Subcutaneous abdominal adipose tissue (tissue), 5 donors: ENCODE measurements at regions not wholly inside any gene's neighbourhood (a gene's known extent, or its start where the extent isn't known, plus 50 kb on each side); places are given as distances from the start of the nearest gene placed in this dataset.
A peak's percentile ranks its signal among the peaks of the same experiment; 100 is the strongest.
"Not testable (repeated sequence)": the region's sequence is repeated elsewhere in the genome, so short reads cannot be mapped to it uniquely, and the experiment has no call there.

Experiments used
- H3K27ac ChIP-seq: one replicate; pipeline ENCODE4 v1.7.0; 2013; ENCODE audit warnings: low read depth, mild to moderate bottlenecking, inconsistent platforms, low read length, moderate library complexity
- H3K27me3 ChIP-seq, 5 donors: one replicate each; pipeline ENCODE4 v1.7.0; 2013; ENCODE audit warnings: low read length in 5 of 5, inconsistent platforms in 1 of 5; ENCODE audit not compliant: control insufficient read depth in 5 of 5, insufficient read depth in 4 of 5
- H3K36me3 ChIP-seq, 5 donors: one replicate each; pipeline ENCODE4 v1.7.0; 2013; ENCODE audit warnings: low read length in 5 of 5; ENCODE audit not compliant: control insufficient read depth in 5 of 5, insufficient read depth in 5 of 5
- H3K4me1 ChIP-seq, 5 donors: one replicate each; pipeline ENCODE4 v1.7.0; 2013; ENCODE audit warnings: low read length in 5 of 5, mild to moderate bottlenecking in 3 of 5, moderate library complexity in 1 of 5; ENCODE audit not compliant: control insufficient read depth in 5 of 5, insufficient read depth in 5 of 5
- H3K4me3 ChIP-seq, 5 donors: one replicate each; pipeline ENCODE4 v1.7.0; 2013; ENCODE audit warnings: low read length in 5 of 5, low read depth in 1 of 5
- H3K9ac ChIP-seq, 5 donors: one replicate each; pipeline ENCODE4 v1.7.0; 2013; ENCODE audit warnings: low read length in 5 of 5, mild to moderate bottlenecking in 4 of 5, moderate library complexity in 3 of 5
- H3K9me3 ChIP-seq, 5 donors: one replicate each; pipeline ENCODE4 v1.7.0; 2013; ENCODE audit warnings: low read length in 5 of 5; ENCODE audit not compliant: control insufficient read depth in 5 of 5
- donor health status: healthy.
- donor health status: healthy.
- donor health status: healthy.
- donor health status: healthy.
- donor health status: healthy.

DNA sequence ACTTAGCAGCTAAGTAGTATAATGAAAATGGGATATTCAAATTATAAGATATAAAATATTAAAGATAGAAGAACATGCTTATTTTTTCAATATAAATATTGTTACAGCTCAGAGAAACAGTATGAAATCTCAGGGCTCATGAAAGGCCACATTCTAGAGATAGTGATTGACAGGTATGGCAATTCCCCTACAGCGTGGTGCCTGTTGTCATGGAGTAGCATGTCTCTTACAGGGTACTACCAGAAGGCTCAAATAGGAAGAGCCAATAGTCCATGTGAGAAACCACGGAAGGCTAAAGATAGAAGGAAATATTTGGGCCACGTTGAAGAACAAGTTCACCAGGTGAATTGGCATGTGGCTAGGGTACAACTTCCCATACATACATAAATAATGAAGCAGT lies 522.9 kb upstream of the ZNF337 start:
- H3K9me3 ChIP-seq, H3K4me1 ChIP-seq, H3K4me3 ChIP-seq, H3K27ac ChIP-seq, H3K27me3 ChIP-seq, H3K36me3 ChIP-seq, H3K9ac ChIP-seq: not testable (repeated sequence)

DNA sequence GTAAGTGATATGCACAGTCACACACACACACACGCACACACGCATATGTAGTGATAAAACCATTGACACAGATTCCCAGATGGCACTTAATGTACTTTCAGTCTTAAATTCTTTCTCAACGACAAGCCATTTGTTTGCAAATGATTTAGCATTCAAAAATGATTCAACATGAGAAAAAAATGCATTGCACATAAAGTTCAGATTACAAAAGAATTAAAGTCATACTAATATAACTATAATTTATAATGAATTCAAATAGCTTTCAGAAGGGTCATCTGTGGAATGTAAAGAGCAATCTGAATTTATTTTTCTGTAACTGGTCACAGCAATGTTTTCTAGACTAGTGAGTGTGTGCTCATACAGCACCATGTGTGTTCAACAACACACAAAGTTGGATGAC lies 521.6 kb upstream of the ZNF337 start:
- H3K9ac ChIP-seq: no peak overlapping the region
- H3K4me1 ChIP-seq: no peaks in the 10 kb centered on the region
- H3K36me3 ChIP-seq: no peaks in the 10 kb centered on the region
- H3K9me3 ChIP-seq: no peaks in the 10 kb centered on the region
- no peak overlapping the region for H3K4me3 ChIP-seq
- no peak overlapping the region for H3K27ac ChIP-seq
- no peaks in the 10 kb centered on the region for H3K27me3 ChIP-seq

DNA sequence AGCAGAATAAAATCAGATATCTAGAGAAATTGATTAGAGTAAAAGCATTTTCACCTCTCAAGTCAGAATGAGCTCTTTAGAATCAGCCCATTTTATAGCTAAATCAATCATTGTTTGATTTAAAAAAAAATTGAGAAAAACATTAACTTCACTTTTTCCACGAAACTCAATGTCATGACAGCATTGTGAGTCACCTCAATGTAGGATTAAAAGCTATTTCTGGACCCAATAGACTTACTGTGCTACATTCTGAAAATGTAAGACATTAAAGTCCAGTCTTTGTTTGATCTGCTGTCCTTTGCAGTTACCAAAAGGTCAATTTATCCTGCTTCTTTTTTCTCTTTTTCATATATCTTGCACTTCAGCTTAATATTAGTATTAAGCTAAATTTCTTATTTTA lies 519.4 kb upstream of the ZNF337 start:
- H3K27ac ChIP-seq: no peak overlapping the region
- no peak overlapping the region for H3K9ac ChIP-seq
- H3K4me3 ChIP-seq: no peak overlapping the region
- no peaks in the 10 kb centered on the region for H3K36me3 ChIP-seq
- H3K9me3 ChIP-seq: no peaks in the 10 kb centered on the region
- H3K4me1 ChIP-seq: no peaks in the 10 kb centered on the region
- no peaks in the 10 kb centered on the region for H3K27me3 ChIP-seq

DNA sequence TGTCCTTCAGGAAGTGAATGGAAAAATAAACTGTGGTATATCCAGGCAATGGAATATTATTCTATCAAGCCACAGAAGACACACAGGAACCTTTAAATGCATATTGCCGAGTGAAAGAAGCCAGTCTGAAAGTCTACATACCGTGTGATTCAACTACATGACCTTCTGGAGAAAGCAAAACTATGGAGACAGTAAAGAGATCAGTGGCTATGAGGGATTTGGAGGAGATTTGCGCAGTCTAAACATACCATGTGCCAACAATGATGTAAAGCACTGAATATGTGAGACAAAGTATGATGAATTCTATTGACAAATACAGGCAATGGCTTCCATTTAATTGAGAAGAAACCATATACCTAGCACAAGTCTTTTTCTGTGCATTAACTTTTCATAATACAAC lies 518.3 kb upstream of the ZNF337 start:
- Histone ChIP-seq H3K9me3 (no peaks in the 10 kb centered on the region), H3K27me3 (no peaks in the 10 kb centered on the region)

DNA sequence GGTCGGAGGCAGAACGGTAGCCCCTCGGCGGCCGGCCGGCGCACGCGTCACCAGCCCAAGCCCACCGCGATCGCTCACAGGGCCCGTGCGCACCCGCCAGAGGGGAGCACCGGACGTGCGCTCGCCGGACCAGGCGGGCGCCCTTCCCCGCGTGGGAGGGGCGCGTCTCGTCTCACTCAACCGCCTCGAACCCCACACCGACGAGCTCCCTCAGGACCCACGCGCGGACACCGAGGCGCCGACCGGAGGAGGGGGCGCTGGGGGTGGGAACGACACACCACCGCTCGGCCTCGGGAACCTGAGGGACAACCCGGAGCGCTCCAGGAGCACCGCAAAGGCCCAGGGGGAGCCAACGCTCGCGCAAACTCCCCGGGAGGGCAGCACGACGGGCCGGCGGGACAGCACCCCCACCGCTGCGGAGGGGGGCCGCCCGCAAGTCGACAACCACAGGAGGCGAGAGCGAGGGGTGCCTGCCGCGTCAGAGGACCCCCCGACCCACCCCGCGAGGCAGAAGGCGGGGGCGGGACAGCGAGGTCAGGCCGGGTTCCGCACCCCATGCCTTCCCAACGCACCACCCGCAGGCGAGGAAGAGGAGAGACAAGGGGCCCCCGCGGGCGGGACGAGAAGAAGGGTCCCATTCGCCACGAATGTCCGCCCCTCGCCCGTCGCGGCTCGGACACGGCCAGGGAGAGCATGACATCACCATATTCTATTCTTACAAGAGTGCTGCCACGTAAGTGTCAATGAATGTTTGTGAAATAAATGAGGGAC lies 512.7 kb upstream of the ZNF337 start:
- H3K4me1 ChIP-seq: peaks cover 0 to 17% (median 10%) of the 10 kb centered on the region in 5 donors
- H3K27ac ChIP-seq: no peak overlapping the region
- H3K27me3 ChIP-seq: peaks cover 4 to 18% (median 13%) of the 10 kb centered on the region in 5 donors
- H3K4me3 ChIP-seq: peak overlapping the region in 2 of 5 donors; percentile 10 to 37
- no peak overlapping the region for H3K9ac ChIP-seq
- no peaks in the 10 kb centered on the region for H3K9me3 ChIP-seq
- no peaks in the 10 kb centered on the region for H3K36me3 ChIP-seq

More for the DNA sequence above, 518.3 kb upstream of the ZNF337 start:
- Histone ChIP-seq H3K9ac (no peak overlapping the region), H3K27ac (no peak overlapping the region), H3K36me3 (no peaks in the 10 kb centered on the region), H3K4me3 (no peak overlapping the region), H3K4me1 (no peaks in the 10 kb centered on the region)

DNA sequence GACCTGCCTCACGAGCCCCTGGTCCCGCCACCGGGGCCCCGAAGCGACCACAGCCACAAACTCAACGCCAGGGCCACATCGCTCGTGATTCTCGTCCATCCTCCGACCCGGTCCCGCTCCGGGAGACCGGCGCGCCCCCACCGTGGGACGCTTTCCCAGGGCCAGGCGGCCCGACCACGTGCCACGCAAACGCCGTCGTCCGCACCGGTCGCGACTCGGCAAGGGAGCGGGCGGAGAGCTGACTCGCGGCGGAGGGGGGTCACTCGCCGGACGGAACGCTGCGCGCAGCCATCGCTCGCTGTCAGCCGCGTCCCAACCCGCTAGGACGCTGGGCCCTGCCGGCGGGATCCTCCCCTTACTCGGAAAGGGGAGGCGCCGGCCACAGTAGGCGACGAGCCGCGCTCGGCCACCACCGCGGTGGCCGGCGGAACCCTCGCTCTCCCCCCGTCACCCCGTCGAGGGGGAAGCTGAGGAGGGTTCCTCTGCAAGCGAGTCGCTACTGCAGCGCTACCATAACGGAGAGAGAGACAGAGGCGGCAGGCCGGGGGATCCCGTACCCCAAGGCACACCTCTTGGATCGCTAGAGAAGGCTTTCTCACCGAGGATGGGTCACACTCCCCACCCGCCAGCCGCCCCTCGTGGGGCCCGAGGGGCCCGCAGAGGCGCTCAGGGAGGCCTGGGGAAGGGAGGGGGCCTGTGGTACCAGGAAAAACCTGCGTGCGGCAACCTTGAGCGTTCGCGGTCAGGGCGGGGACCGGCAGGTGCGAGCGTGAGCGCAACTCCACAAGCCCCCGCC lies 511.8 kb upstream of the ZNF337 start:
- no peak overlapping the region for H3K27ac ChIP-seq
- peaks cover 0 to 17% (median 10%) of the 10 kb centered on the region in 5 donors for H3K4me1 ChIP-seq
- no peaks in the 10 kb centered on the region for H3K9me3 ChIP-seq
- no peaks in the 10 kb centered on the region for H3K36me3 ChIP-seq
- H3K4me3 ChIP-seq: peak overlapping the region in 4 of 5 donors; percentile 36 to 69 (median 45)
- no peak overlapping the region for H3K9ac ChIP-seq
- peaks cover 4 to 18% (median 13%) of the 10 kb centered on the region in 5 donors for H3K27me3 ChIP-seq

DNA sequence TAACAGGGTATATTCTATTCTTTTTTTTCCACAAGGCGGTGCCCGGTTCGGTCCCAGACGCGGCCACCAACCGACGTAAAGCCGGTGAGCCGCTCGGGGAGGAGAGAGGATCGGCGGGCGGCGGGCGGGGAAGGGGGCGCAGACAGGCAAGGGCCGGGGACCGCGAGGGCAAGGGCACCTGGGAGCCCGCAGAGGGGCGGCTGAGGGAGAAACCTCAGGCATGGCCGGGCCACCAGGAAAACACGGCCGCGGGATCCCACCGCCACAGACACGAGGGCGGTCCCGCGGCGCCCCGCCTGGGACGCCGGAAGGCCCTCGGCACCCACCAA lies 511.3 kb upstream of the ZNF337 start:
- H3K9ac ChIP-seq, H3K9me3 ChIP-seq, H3K27ac ChIP-seq, H3K36me3 ChIP-seq: not testable (repeated sequence)
- H3K4me1 ChIP-seq: peaks cover 0 to 17% (median 10%) of the 10 kb centered on the region in 5 donors
- peak overlapping the region in 4 of 5 donors; percentile 36 to 69 (median 45) for H3K4me3 ChIP-seq
- peaks cover 4 to 18% (median 13%) of the 10 kb centered on the region in 5 donors for H3K27me3 ChIP-seq

GRCh38 chr20:26207237-26207966 lies 510.7 kb upstream of the ZNF337 start:
- no peak overlapping the region for H3K4me3 ChIP-seq
- H3K36me3 ChIP-seq: no peaks in the 10 kb centered on the region
- H3K27ac ChIP-seq: no peak overlapping the region
- peaks cover 4 to 18% (median 13%) of the 10 kb centered on the region in 5 donors for H3K27me3 ChIP-seq
- peaks cover 0 to 17% (median 10%) of the 10 kb centered on the region in 5 donors for H3K4me1 ChIP-seq
- no peak overlapping the region for H3K9ac ChIP-seq
- no peaks in the 10 kb centered on the region for H3K9me3 ChIP-seq

DNA sequence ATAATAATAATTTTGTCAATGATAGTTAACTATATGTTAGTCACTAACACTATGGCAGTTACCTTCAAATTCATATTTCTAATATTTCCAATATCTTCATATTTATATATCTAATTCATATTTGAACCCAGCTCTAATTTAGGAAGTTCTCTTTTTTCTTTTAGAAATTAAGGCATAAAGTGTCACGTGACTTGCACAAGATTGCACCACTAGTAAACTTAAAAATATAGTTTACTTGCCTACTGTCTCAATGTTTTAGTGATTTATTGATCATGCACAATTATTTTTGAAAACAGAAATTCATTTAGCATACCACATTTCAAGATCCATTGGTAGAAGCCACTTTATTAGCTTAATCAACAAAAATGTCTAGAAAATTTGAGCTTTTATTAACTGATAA lies 508.7 kb upstream of the ZNF337 start:
- Histone ChIP-seq H3K9me3 (peaks cover 0 to 10% (median 0%) of the 10 kb centered on the region in 5 donors), H3K27ac (no peak overlapping the region), H3K9ac (no peak overlapping the region), H3K4me1 (peaks cover 0 to 17% (median 10%) of the 10 kb centered on the region in 5 donors), H3K36me3 (no peaks in the 10 kb centered on the region), H3K4me3 (no peak overlapping the region), H3K27me3 (peaks cover 4 to 18% (median 13%) of the 10 kb centered on the region in 5 donors)

DNA sequence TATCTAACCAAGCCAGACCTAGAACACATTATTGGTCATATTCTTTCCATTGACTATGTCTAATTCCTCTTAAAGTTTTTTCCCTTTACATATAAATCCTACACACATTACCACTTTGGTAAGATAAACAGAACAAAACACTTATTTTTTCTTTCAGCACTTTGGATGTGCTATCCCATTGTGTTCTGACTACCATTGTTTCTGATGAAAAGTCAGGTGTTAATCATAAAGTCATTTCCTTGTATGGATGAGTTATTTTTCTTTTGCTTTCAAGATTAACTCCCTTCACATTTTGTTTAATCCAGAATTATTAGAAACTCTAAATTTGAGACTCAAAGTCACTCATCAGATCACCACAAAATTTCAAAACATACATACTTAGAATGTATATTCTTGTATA lies 504.4 kb upstream of the ZNF337 start:
- not testable (repeated sequence) for H3K4me3 ChIP-seq, H3K27me3 ChIP-seq, H3K4me1 ChIP-seq, H3K9ac ChIP-seq, H3K27ac ChIP-seq, H3K36me3 ChIP-seq
- peaks cover 0 to 11% (median 0%) of the 10 kb centered on the region in 5 donors for H3K9me3 ChIP-seq
